ENCODE measurements at regions not wholly inside any gene's neighbourhood (a gene's known extent, or its start where the extent isn't known, plus 50 kb on each side); places are given as distances from the start of the nearest gene placed in this dataset.

GRCh38 chr7:68324621-68325020 is 1273.7 kb upstream of the AUTS2 start:
- no peak for DNase-seq (ENCODE audit: low read depth)
- no peaks in the 10 kb centered on the region for H3K36me3 ChIP-seq (ENCODE audit: control insufficient read depth, insufficient read depth, low read length)
- H3K4me3 ChIP-seq (ENCODE audit: low read depth, low read length) = no peak overlapping the region
- H3K27me3 ChIP-seq (ENCODE audit: control insufficient read depth, insufficient read depth, low read length) = no peaks in the 10 kb centered on the region
- TF ChIP-seq CTCF (IDR thresholded peaks at IDR 0.05; ENCODE audit: insufficient read depth, low read length, poor library complexity, severe bottlenecking) = no peak

GRCh38 chr7:68334216-68334615 is 1264.1 kb upstream of the AUTS2 start:
- Histone ChIP-seq H3K4me3 (ENCODE audit: low read depth, low read length) (no peak overlapping the region), H3K27me3 (ENCODE audit: control insufficient read depth, insufficient read depth, low read length) (no peaks in the 10 kb centered on the region), H3K36me3 (ENCODE audit: control insufficient read depth, insufficient read depth, low read length) (no peaks in the 10 kb centered on the region)
- TF ChIP-seq CTCF (IDR thresholded peaks at IDR 0.05; ENCODE audit: insufficient read depth, low read length, poor library complexity, severe bottlenecking) = no peak
- no peak for DNase-seq (ENCODE audit: low read depth)

GRCh38 chr7:68334636-68335272 is 1263.5 kb upstream of the AUTS2 start:
- DNase-seq (ENCODE audit: low read depth) = no peak
- Histone ChIP-seq H3K4me3 (ENCODE audit: low read depth, low read length) (no peak overlapping the region), H3K27me3 (ENCODE audit: control insufficient read depth, insufficient read depth, low read length) (no peaks in the 10 kb centered on the region), H3K36me3 (ENCODE audit: control insufficient read depth, insufficient read depth, low read length) (no peaks in the 10 kb centered on the region)
- no peak for TF ChIP-seq CTCF (IDR thresholded peaks at IDR 0.05; ENCODE audit: insufficient read depth, low read length, poor library complexity, severe bottlenecking)

DNA sequence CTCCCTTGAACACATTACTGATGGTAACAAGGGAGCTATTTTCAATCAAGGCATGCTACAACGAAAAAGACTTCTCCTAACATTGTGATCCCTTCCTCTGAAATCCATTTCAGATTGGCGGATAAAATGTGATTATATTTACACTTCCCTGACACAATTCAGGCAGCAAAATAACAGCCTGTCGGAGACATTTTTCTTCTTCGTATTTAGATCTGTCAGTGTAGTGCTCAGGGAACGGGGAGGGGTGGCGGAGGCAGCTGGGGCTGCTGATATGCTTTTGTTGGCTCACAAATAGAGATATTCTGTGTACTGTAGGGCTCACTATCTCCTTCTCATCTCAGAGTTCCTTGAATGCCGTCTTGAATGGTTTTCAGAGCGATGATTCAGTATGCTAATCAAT is 1261.7 kb upstream of the AUTS2 start:
- no peak for TF ChIP-seq CTCF (IDR thresholded peaks at IDR 0.05; ENCODE audit: insufficient read depth, low read length, poor library complexity, severe bottlenecking)
- no peaks in the 10 kb centered on the region for H3K36me3 ChIP-seq (ENCODE audit: control insufficient read depth, insufficient read depth, low read length)
- H3K27me3 ChIP-seq (ENCODE audit: control insufficient read depth, insufficient read depth, low read length) = no peaks in the 10 kb centered on the region
- no peak for DNase-seq (ENCODE audit: low read depth)
- H3K4me3 ChIP-seq (ENCODE audit: low read depth, low read length) = no peak overlapping the region

- H3K27me3 ChIP-seq (ENCODE audit: control insufficient read depth, insufficient read depth, low read length) = no peaks in the 10 kb centered on the region
- H3K4me3 ChIP-seq (ENCODE audit: low read depth, low read length) = no peak overlapping the region
- DNase-seq (ENCODE audit: low read depth) = no peak
- no peaks in the 10 kb centered on the region for H3K36me3 ChIP-seq (ENCODE audit: control insufficient read depth, insufficient read depth, low read length)
- no peak for TF ChIP-seq CTCF (IDR thresholded peaks at IDR 0.05; ENCODE audit: insufficient read depth, low read length, poor library complexity, severe bottlenecking)
These were observed 1249.9 kb upstream of the AUTS2 start for GRCh38 chr7:68348401-68348800.
